Neural progenitor cell (in vitro differentiated cells): ENCODE measurements at regions not wholly inside any gene's neighbourhood (a gene's known extent, or its start where the extent isn't known, plus 50 kb on each side); places are given as distances from the start of the nearest gene placed in this dataset.

ENCODE experiments used
- CTCF ChIP-seq: fragments of 200-600 bp; sonication (generic); IDR thresholded peaks from 2 replicates; pipeline ENCODE4 v1.5.1; 2017; ENCODE audit warnings: antibody characterized with exemption, mild to moderate bottlenecking
- EZH2 ChIP-seq: fragments of 200-600 bp; sonication (generic); IDR thresholded peaks from 2 replicates; pipeline ENCODE4 v1.6.1; 2017; ENCODE audit warnings: antibody characterized with exemption, mild to moderate bottlenecking, moderate library complexity

GRCh38 chr22:27043262-27043661, 385.9 kb downstream of the MIAT start:
- TF ChIP-seq CTCF (no peak), EZH2 (no peak)
